GM12874 (cell line): ENCODE measurements at regions not wholly inside any gene's neighbourhood (a gene's known extent, or its start where the extent isn't known, plus 50 kb on each side); places are given as distances from the start of the nearest gene placed in this dataset.

Experiments
- CTCF ChIP-seq: IDR thresholded peaks from 2 replicates; pipeline ENCODE4 v1.5.1; 2011; ENCODE audit warnings: low read depth, mild to moderate bottlenecking, control low read depth, low read length, moderate library complexity; ENCODE audit not compliant: insufficient read depth

- TF ChIP-seq CTCF, result no peak
Observed at GRCh38 chr2:104473546-104473945, 380.4 kb upstream of the POU3F3 start.

- TF ChIP-seq CTCF, result no peak
Observed at GRCh38 chr2:104474716-104475115, 379.2 kb upstream of the POU3F3 start.

- no peak for TF ChIP-seq CTCF
Observed at GRCh38 chr2:104476075-104476474, 377.8 kb upstream of the POU3F3 start.

- no peak for TF ChIP-seq CTCF
Observed at GRCh38 chr2:104476563-104476988, 377.3 kb upstream of the POU3F3 start.

- TF ChIP-seq CTCF, result no peak
Observed at GRCh38 chr2:104481341-104481740, 372.6 kb upstream of the POU3F3 start.

GRCh38 chr2:104487366-104487765 lies 366.5 kb upstream of the POU3F3 start:
- TF ChIP-seq CTCF, result no peak

GRCh38 chr2:104493698-104494097 lies 360.2 kb upstream of the POU3F3 start:
- TF ChIP-seq CTCF, result no peak

- no peak for TF ChIP-seq CTCF
Observed at GRCh38 chr2:104501342-104501741, 352.6 kb upstream of the POU3F3 start.
